Stimulated activated naive CD8-positive, alpha-beta T cell treated with anti-CD3 and anti-CD28 coated beads, Interleukin-15, Interleukin-2, amounts not matched to agents 100 ng/mL and 50 ng/mL, for 24 hours (primary cell): ENCODE measurements at regions not wholly inside any gene's neighbourhood (a gene's known extent, or its start where the extent isn't known, plus 50 kb on each side); places are given as distances from the start of the nearest gene placed in this dataset.

Source experiments
- H3K27ac Mint-ChIP-seq: one replicate; pipeline ENCODE4 v1.8.0; 2021; ENCODE audit warnings: mild to moderate bottlenecking, mixed read lengths
- H3K27me3 Mint-ChIP-seq: one replicate; pipeline ENCODE4 v1.8.0; 2021; ENCODE audit warnings: mixed read lengths
- H3K36me3 Mint-ChIP-seq: one replicate; pipeline ENCODE4 v1.8.0; 2021; ENCODE audit warnings: low read depth, mixed read lengths
- H3K4me1 Mint-ChIP-seq: one replicate; pipeline ENCODE4 v1.8.0; 2021; ENCODE audit warnings: low read depth, mixed read lengths
- H3K4me3 Mint-ChIP-seq: one replicate; pipeline ENCODE4 v1.8.0; 2021; ENCODE audit warnings: mild to moderate bottlenecking, mixed read lengths
- H3K9me3 Mint-ChIP-seq: one replicate; pipeline ENCODE4 v1.8.0; 2021; ENCODE audit warnings: mixed read lengths

GRCh38 chr3:182741214-182741613, 52.1 kb upstream of the ATP11B start:
- Mint-ChIP-seq H3K9me3 (no peaks in the 10 kb centered on the region), H3K4me1 (no peaks in the 10 kb centered on the region)

More at GRCh38 chr3:182741214-182741613, 52.1 kb upstream of the ATP11B start:
- H3K36me3 Mint-ChIP-seq: no peaks in the 10 kb centered on the region
- H3K4me3 Mint-ChIP-seq: no peak overlapping the region
- peaks cover 8% of the 10 kb centered on the region for H3K27me3 Mint-ChIP-seq
- H3K27ac Mint-ChIP-seq: no peak overlapping the region
